ENCODE measurements at regions not wholly inside any gene's neighbourhood (a gene's known extent, or its start where the extent isn't known, plus 50 kb on each side); places are given as distances from the start of the nearest gene placed in this dataset.

- H3K27me3 ChIP-seq (ENCODE audit: control insufficient read depth, low read length): peaks cover 10% of the 10 kb centered on the region
- no peaks in the 10 kb centered on the region for H3F3A ChIP-seq (ENCODE audit: control insufficient read depth, insufficient read depth)
- no peaks in the 10 kb centered on the region for H3K79me2 ChIP-seq (ENCODE audit: control insufficient read depth, low read length)
- H3K4me2 ChIP-seq (ENCODE audit: low read length): no peak overlapping the region
- H3K4me1 ChIP-seq (ENCODE audit: control insufficient read depth, low read length): no peaks in the 10 kb centered on the region
- no peak overlapping the region for H3K4me3 ChIP-seq (ENCODE audit: low read length)
- no peaks in the 10 kb centered on the region for H3K9me2 ChIP-seq (replicated peaks; ENCODE audit: control insufficient read depth, low read length)
- no peaks in the 10 kb centered on the region for H3K36me3 ChIP-seq (ENCODE audit: control insufficient read depth, low read length)
- no peak for TF ChIP-seq EZH2phosphoT487 (IDR thresholded peaks at IDR 0.05; ENCODE audit: borderline replicate concordance, low read length)
- no peak for TF ChIP-seq CTCF (IDR thresholded peaks at IDR 0.05; ENCODE audit: low read depth, low read length, poor library complexity, severe bottlenecking)
- H4K20me1 ChIP-seq (ENCODE audit: control insufficient read depth, insufficient read depth, low read depth, low read length): no peaks in the 10 kb centered on the region
- no peak overlapping the region for H3K27ac ChIP-seq (ENCODE audit: low read depth, low read length)
- no peaks in the 10 kb centered on the region for H3K9me3 ChIP-seq (ENCODE audit: control insufficient read depth, insufficient read depth, low read length)
Observed at GRCh38 chr12:132401982-132402381, 72.6 kb upstream of the GALNT9 start.

GRCh38 chr12:132400011-132400641, 70.7 kb upstream of the GALNT9 start:
- Histone ChIP-seq H3K27me3 (ENCODE audit: control insufficient read depth, low read length) (peaks cover 17% of the 10 kb centered on the region), H3K9me3 (ENCODE audit: control insufficient read depth, insufficient read depth, low read length) (no peaks in the 10 kb centered on the region), H3K9me2 (replicated peaks; ENCODE audit: control insufficient read depth, low read length) (no peaks in the 10 kb centered on the region), H3K79me2 (ENCODE audit: control insufficient read depth, low read length) (no peaks in the 10 kb centered on the region), H3K36me3 (ENCODE audit: control insufficient read depth, low read length) (no peaks in the 10 kb centered on the region), H3K4me1 (ENCODE audit: control insufficient read depth, low read length) (no peaks in the 10 kb centered on the region), H4K20me1 (ENCODE audit: control insufficient read depth, insufficient read depth, low read depth, low read length) (no peaks in the 10 kb centered on the region), H3K27ac (ENCODE audit: low read depth, low read length) (no peak overlapping the region), H3F3A (ENCODE audit: control insufficient read depth, insufficient read depth) (no peaks in the 10 kb centered on the region), H3K4me2 (ENCODE audit: low read length) (no peak overlapping the region), H3K4me3 (ENCODE audit: low read length) (no peak overlapping the region)
- no peak for TF ChIP-seq EZH2phosphoT487 (IDR thresholded peaks at IDR 0.05; ENCODE audit: borderline replicate concordance, low read length)
- no peak for TF ChIP-seq CTCF (IDR thresholded peaks at IDR 0.05; ENCODE audit: low read depth, low read length, poor library complexity, severe bottlenecking)

GRCh38 chr12:132399092-132400010, 70.0 kb upstream of the GALNT9 start:
- H3K4me2 ChIP-seq (ENCODE audit: low read length): no peak overlapping the region
- no peaks in the 10 kb centered on the region for H3K4me1 ChIP-seq (ENCODE audit: control insufficient read depth, low read length)
- H3K9me2 ChIP-seq (replicated peaks; ENCODE audit: control insufficient read depth, low read length): no peaks in the 10 kb centered on the region
- no peak overlapping the region for H3K27ac ChIP-seq (ENCODE audit: low read depth, low read length)
- H4K20me1 ChIP-seq (ENCODE audit: control insufficient read depth, insufficient read depth, low read depth, low read length): no peaks in the 10 kb centered on the region
- H3K36me3 ChIP-seq (ENCODE audit: control insufficient read depth, low read length): no peaks in the 10 kb centered on the region
- H3K27me3 ChIP-seq (ENCODE audit: control insufficient read depth, low read length): peaks cover 17% of the 10 kb centered on the region
- TF ChIP-seq EZH2phosphoT487 (IDR thresholded peaks at IDR 0.05; ENCODE audit: borderline replicate concordance, low read length) (no peak), CTCF (IDR thresholded peaks at IDR 0.05; ENCODE audit: low read depth, low read length, poor library complexity, severe bottlenecking) (no peak)
- H3K9me3 ChIP-seq (ENCODE audit: control insufficient read depth, insufficient read depth, low read length): peaks cover 7% of the 10 kb centered on the region; the same call in 1 of the 2 replicates
- H3K79me2 ChIP-seq (ENCODE audit: control insufficient read depth, low read length): no peaks in the 10 kb centered on the region
- no peaks in the 10 kb centered on the region for H3F3A ChIP-seq (ENCODE audit: control insufficient read depth, insufficient read depth)
- no peak overlapping the region for H3K4me3 ChIP-seq (ENCODE audit: low read length)

Measured in DOHH2 (cell line).